HG02938 (cell line): ENCODE measurements at regions not wholly inside any gene's neighbourhood (a gene's known extent, or its start where the extent isn't known, plus 50 kb on each side); places are given as distances from the start of the nearest gene placed in this dataset.
A peak's percentile ranks its signal among the peaks of the same experiment; 100 is the strongest.
"Not testable (repeated sequence)": the region's sequence is repeated elsewhere in the genome, so short reads cannot be mapped to it uniquely, and the experiment has no call there.

ENCODE experiments used
- ATAC-seq: cut with Tn5 transposase; IDR thresholded peaks from one replicate; pipeline ENCODE4 v1.9.1; 2021; ENCODE audit warnings: mild to moderate bottlenecking, moderate library complexity; ENCODE audit not compliant: unreplicated experiment

- ATAC-seq, result no peak
Measured at GRCh38 chr11:79515781-79516180, 75.0 kb upstream of the TENM4 start.

DNA sequence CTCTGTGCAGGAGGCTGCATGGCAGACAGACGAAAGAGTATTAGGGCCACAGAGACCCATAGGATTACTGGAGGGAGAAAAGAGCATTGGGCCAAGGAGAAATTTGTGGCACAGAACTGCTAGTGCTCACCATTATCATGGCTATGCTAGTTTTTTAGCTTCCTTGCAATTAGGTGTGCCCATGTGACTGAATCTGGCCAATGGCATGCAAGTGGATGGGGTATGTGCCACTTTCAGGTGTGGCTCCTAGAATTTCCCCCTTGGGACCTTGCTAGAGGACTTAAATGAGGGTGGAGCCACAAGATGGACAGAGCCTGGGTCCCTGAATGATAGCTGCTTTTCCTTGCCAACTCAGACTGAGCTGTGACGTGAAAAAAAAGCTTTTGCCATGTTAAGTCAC, 73.9 kb upstream of the TENM4 start:
- no peak for ATAC-seq

- no peak for ATAC-seq
Measured at GRCh38 chr11:79514290-79514689, 73.5 kb upstream of the TENM4 start.

DNA sequence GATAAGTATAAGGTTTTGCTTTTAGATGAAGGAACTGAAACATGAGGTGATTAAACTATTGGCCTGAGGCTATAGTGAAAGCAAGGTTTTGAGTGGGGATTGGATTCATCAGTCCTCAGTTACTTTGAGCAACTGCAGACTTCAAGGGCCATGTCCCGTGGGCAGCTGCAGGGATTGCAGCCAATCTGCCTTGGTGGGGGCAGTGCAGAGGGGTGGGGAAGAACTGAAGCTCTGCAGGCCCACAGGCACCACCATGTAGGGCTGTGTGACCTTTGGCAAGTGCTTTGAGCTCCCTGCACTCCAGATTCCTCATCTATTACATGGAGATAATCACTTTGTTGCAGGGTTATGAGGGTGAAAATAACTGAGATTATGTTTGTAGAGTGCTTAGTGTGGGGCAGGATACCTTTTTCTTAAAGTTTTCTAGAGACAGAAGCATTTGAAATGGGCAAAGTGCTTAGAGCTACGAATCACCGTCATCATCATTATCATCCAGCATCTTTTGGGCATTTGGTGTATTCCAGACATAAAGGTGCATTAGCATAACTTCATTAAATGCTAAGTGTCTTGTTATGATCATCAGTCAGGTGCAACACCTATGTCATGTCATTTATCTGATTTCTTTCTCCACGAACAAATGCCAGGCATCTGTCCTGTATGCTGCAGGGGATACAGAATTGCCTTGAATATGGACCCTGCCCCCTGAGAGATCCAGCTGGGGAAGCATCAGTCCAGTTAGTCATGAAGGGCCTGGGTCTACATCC, 72.1 kb upstream of the TENM4 start:
- ATAC-seq, result no peak

DNA sequence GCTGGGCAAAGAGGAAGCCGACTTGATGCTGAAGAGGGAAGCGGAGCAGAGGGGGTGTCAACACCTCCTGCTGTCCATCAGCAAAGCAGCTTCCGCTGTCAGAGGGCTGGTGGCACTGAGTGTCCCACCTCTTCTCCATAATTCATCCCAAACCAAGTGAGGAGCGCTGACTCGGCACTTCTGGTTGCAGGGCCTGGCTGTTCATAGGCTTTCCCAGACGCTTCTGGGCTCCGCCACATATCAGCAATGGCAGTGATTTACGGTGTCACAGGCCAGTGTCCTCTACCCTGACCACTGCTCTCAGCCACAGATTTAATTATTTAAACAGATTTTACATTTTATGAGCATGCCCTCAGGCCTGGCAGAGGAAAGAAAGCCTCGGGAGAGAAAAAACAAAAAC, 70.1 kb upstream of the TENM4 start:
- ATAC-seq, result no peak

- no peak for ATAC-seq
Measured at GRCh38 chr11:79508461-79508860, 67.6 kb upstream of the TENM4 start.

DNA sequence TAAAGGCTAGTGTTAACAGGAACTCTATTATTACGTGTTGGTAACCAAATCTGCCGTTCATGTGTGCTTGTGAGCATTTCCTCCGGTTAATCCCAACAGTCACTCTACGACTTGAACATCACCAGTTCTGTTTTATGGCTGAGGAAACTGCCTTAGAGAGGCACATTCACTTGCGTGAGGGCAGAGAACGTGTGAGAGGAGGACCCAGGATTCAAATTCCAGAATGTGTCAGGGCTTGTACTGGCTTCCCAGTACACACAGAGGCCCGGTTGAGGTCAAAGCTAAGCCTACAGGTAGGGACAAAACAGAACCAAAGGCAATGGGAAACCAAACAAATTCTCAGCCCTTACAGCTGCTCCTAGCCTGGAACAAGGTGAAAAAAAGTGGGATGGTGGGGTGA, 66.9 kb upstream of the TENM4 start:
- no peak for ATAC-seq

GRCh38 chr11:79506734-79507344, 66.0 kb upstream of the TENM4 start:
- no peak for ATAC-seq

DNA sequence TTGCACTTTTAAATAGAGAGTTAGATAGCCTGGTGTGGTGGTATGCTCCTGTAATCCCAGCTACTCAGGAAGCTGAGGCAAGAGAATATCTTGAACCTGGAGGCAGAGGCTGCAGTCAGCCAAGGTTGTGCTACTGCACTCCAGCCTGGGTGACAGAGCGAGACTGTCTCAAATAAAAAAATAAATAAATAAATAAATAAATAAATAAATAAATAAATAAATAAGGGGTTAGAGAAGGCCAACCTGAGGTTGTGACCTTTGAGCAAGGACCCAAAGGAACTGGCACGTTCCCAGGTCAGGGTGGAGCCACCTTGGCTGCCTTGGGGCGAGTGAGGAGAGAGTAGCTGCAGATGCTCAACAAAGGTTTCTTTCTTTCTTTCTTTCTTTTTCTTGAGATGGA, 65.3 kb upstream of the TENM4 start:
- no peak for ATAC-seq

DNA sequence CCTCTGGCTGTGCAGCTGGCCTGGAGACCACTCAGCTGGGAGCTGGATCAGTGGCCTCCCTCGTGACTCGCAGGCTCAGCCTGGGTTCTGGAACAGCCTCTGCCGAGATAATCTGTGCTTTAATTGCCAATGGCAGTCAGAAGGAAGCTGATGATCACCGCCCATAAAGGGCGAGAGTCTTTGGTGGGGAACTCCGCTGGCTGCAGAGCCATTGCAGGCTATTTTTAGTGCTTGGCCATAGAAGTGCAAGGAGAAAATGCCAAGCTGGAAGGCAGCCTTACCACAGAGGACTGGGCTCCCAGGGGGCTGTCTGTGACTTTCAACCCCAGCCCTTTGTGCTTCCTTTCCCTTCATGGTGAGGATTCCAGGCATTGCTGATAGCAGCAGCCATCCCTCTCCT, 62.2 kb upstream of the TENM4 start:
- no peak for ATAC-seq

DNA sequence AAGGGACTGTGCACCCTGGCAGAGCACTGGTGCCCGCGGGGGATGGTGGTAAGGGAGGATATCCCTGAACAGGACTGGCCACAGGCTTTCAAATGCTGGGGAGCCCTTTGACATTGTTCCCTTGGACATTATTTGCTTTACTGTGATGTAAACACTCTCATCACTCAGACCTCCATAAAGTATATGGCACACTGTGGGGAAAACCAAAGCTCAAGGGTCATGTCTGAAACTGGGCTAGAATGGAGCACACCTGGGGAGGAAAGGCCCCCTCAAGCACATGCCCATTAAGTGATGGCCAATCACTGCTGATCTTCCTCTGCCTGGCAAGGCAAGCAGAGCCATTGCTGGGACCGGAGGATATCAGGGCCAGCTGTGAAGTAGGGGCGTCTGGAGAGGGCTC, 60.9 kb upstream of the TENM4 start:
- no peak for ATAC-seq

GRCh38 chr11:79499929-79500328, 59.1 kb upstream of the TENM4 start:
- not testable (repeated sequence) for ATAC-seq

- no peak for ATAC-seq
Measured at GRCh38 chr11:79498667-79499066, 57.8 kb upstream of the TENM4 start.

- peak; percentile 79 for ATAC-seq
Measured at GRCh38 chr11:79493555-79494171, 52.8 kb upstream of the TENM4 start.

DNA sequence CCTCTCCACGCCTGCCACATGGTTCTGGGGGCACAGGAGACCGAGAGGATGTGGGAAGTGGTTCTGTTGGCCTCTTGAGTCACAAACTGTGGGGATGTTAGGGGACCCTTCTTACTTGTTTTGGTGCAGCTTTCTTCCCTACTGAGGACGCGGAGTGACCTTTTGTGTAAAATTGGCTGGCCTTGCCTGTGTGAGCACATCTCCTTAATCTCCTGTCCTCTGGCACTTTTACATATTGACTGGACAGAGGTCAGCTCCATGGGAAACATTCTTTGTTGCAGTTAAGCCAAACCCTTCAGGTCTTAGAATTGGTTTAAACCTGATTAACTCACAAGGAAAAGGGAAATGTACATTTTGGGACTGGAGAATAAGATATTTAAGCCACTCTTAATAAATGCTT, 51.2 kb upstream of the TENM4 start:
- no peak for ATAC-seq
